H1 (cell line): ENCODE measurements at regions not wholly inside any gene's neighbourhood (a gene's known extent, or its start where the extent isn't known, plus 50 kb on each side); places are given as distances from the start of the nearest gene placed in this dataset.

Experiments
- CTCF ChIA-PET: fragments of 300-600 bp; sonication (Branson Sonifier 250); formaldehyde crosslinking; loops from one replicate; lab custom pipeline; 2021; ENCODE audit not compliant: partially characterized antibody; lab: Charles Lee
- POLR2A ChIA-PET: fragments of 300-600 bp; sonication (Branson Sonifier 250); formaldehyde crosslinking; loops from one replicate; lab custom pipeline; 2021; ENCODE audit warnings: inconsistent platforms; ENCODE audit not compliant: partially characterized antibody; lab: Charles Lee
- DNase-seq, 2 experiments: peaks; one replicate each; pipeline versions ENCODE4 v3.0.0 to v3.0.0-alpha.2; 2010 to 2022; ENCODE audit warnings: low spot score in 2 of 2, low read depth in 1 of 2, mixed read lengths in 1 of 2
- FAIRE-seq: peaks from 2 replicates; lab custom pipeline; 2011; peaks lifted over from hg19 to GRCh38; lab: Jason Lieb, UNC
- H2AFZ ChIP-seq: 2 replicates; pipeline ENCODE4 v1.8.1; 2012; ENCODE audit warnings: low read length, inconsistent platforms
- H2AK5ac ChIP-seq: 2 replicates; pipeline ENCODE4 v1.6.1; 2013; ENCODE audit warnings: low read depth, low read length
- H2BK120ac ChIP-seq: replicated peaks from 2 replicates; pipeline ENCODE3; 2013; ENCODE audit warnings: low read depth, low read length, inconsistent platforms
- H2BK12ac ChIP-seq: 2 replicates; pipeline ENCODE4 v1.6.1; 2013; ENCODE audit warnings: low read depth, low read length
- H2BK15ac ChIP-seq: 2 replicates; pipeline ENCODE4 v1.6.1; 2013; ENCODE audit warnings: low read length
- H2BK20ac ChIP-seq: 2 replicates; pipeline ENCODE4 v1.6.1; 2013; ENCODE audit warnings: low read length
- H2BK5ac ChIP-seq: 2 replicates; pipeline ENCODE4 v1.6.1; 2013; ENCODE audit warnings: low read depth, low read length
- H3K14ac ChIP-seq: 2 replicates; pipeline ENCODE4 v1.6.1; 2013; ENCODE audit warnings: inconsistent platforms; ENCODE audit not compliant: insufficient read length
- H3K18ac ChIP-seq: 2 replicates; pipeline ENCODE4 v1.6.1; 2013; ENCODE audit warnings: low read length; ENCODE audit errors: extremely low read depth
- H3K23ac ChIP-seq: 2 replicates; pipeline ENCODE4 v1.6.1; 2013; ENCODE audit warnings: inconsistent platforms; ENCODE audit not compliant: insufficient read length
- H3K23me2 ChIP-seq: 2 replicates; pipeline ENCODE4 v1.6.1; 2013; ENCODE audit warnings: low read depth, low read length
- H3K27ac ChIP-seq: 2 replicates; pipeline ENCODE4 v1.6.1; 2011; ENCODE audit warnings: low read depth, low read length, inconsistent platforms
- H3K27me3 ChIP-seq, 4 experiments: replicated peaks in 1 of 4; 1 replicate in 1 of 4; 2 replicates in 3 of 4; pipeline versions ENCODE4 v1.6.1 to v1.8.1; 2011 to 2013; ENCODE audit warnings: low read length in 3 of 4, mild to moderate bottlenecking in 3 of 4, inconsistent platforms in 2 of 4, mixed read lengths in 2 of 4, moderate library complexity in 1 of 4; ENCODE audit not compliant: control insufficient read depth in 3 of 4, insufficient read depth in 3 of 4; ENCODE audit errors: extremely low read depth in 1 of 4
- H3K36me3 ChIP-seq, 4 experiments: 2 replicates each; pipeline versions ENCODE4 v1.6.1 to v1.8.1; 2011 to 2013; ENCODE audit warnings: mild to moderate bottlenecking in 4 of 4, low read length in 3 of 4, moderate library complexity in 2 of 4, control low read depth in 1 of 4, inconsistent platforms in 1 of 4; ENCODE audit not compliant: insufficient read depth in 4 of 4, control insufficient read depth in 2 of 4
- H3K4ac ChIP-seq: replicated peaks from 2 replicates; pipeline ENCODE3; 2013; ENCODE audit warnings: low read length, low read depth, mixed read lengths, inconsistent platforms; ENCODE audit not compliant: insufficient read length
- H3K4me1 ChIP-seq, 4 experiments: replicated peaks in 1 of 4; 1 replicate in 1 of 4; 2 replicates in 3 of 4; pipeline versions ENCODE4 v1.6.1 to v1.8.1; 2011 to 2013; ENCODE audit warnings: low read length in 3 of 4, inconsistent platforms in 2 of 4, mixed read lengths in 1 of 4; ENCODE audit not compliant: insufficient read depth in 4 of 4, control insufficient read depth in 3 of 4
- H3K4me2 ChIP-seq, 2 experiments: 2 replicates each; pipeline versions ENCODE4 v1.6.1 to v1.8.1; 2011 to 2013; ENCODE audit warnings: low read depth in 2 of 2, low read length in 2 of 2, control low read depth in 1 of 2, inconsistent platforms in 1 of 2, mild to moderate bottlenecking in 1 of 2; ENCODE audit not compliant: insufficient read depth in 1 of 2
- H3K4me3 ChIP-seq, 4 experiments: fragments of 200-600, 300-600 bp in 1 of 4; sonication (generic), shearing (Covaris generic), sonication (Bioruptor Twin) in 1 of 4; 2 replicates each; pipeline versions ENCODE4 v1.5.1 to v1.8.1; 2011 to 2016; ENCODE audit warnings: low read length in 4 of 4, low read depth in 3 of 4, control low read depth in 2 of 4, inconsistent platforms in 2 of 4, mild to moderate bottlenecking in 2 of 4, mixed read lengths in 1 of 4, moderate library complexity in 1 of 4; ENCODE audit not compliant: insufficient read depth in 2 of 4; ENCODE audit errors: extremely low read depth in 1 of 4
- H3K56ac ChIP-seq: replicated peaks from 2 replicates; pipeline ENCODE3; 2013; ENCODE audit warnings: low read depth, mild to moderate bottlenecking, mixed read lengths, low read length, inconsistent platforms; ENCODE audit not compliant: insufficient read length
- H3K79me1 ChIP-seq: 2 replicates; pipeline ENCODE4 v1.6.1; 2013; ENCODE audit warnings: low read depth, low read length, control low read depth
- H3K79me2 ChIP-seq, 2 experiments: 2 replicates each; pipeline versions ENCODE4 v1.6.1 to v1.8.1; 2012 to 2013; ENCODE audit warnings: low read length in 2 of 2, mild to moderate bottlenecking in 2 of 2, inconsistent platforms in 1 of 2; ENCODE audit not compliant: insufficient read depth in 2 of 2, control insufficient read depth in 1 of 2
- H3K9ac ChIP-seq, 4 experiments: replicated peaks in 1 of 4; 1 replicate in 1 of 4; 2 replicates in 3 of 4; pipeline versions ENCODE4 v1.6.1 to v1.8.1; 2011 to 2013; ENCODE audit warnings: low read depth in 3 of 4, low read length in 3 of 4, control low read depth in 2 of 4, mild to moderate bottlenecking in 2 of 4, moderate library complexity in 2 of 4, inconsistent platforms in 1 of 4; ENCODE audit errors: extremely low read depth in 1 of 4
- H3K9me3 ChIP-seq, 2 experiments: 2 replicates each; pipeline versions ENCODE4 v1.6.1 to v1.8.1; 2012 to 2013; ENCODE audit warnings: mild to moderate bottlenecking in 2 of 2, moderate library complexity in 2 of 2, control low read depth in 1 of 2, inconsistent platforms in 1 of 2, low read depth in 1 of 2, low read length in 1 of 2, mixed read lengths in 1 of 2; ENCODE audit not compliant: insufficient read depth in 2 of 2
- H4K20me1 ChIP-seq, 2 experiments: replicated peaks in 1 of 2; 2 replicates each; pipeline versions ENCODE3 to v1.8.1; 2011 to 2013; ENCODE audit warnings: inconsistent platforms in 2 of 2, low read length in 2 of 2, mild to moderate bottlenecking in 1 of 2; ENCODE audit not compliant: insufficient read depth in 2 of 2, control insufficient read depth in 1 of 2
- H4K5ac ChIP-seq: 2 replicates; pipeline ENCODE4 v1.6.1; 2013; ENCODE audit warnings: low read length, low read depth, mixed read lengths, inconsistent platforms; ENCODE audit not compliant: insufficient read length
- H4K8ac ChIP-seq: 2 replicates; pipeline ENCODE4 v1.8.0; 2013; ENCODE audit warnings: mild to moderate bottlenecking, moderate library complexity, low read length, inconsistent platforms; ENCODE audit not compliant: insufficient read depth; ENCODE audit errors: extremely low read depth
- H4K91ac ChIP-seq: replicated peaks from 2 replicates; pipeline ENCODE3; 2013; ENCODE audit warnings: low read length, mixed read lengths, inconsistent platforms; ENCODE audit not compliant: insufficient read length
- CBX5 ChIP-seq: fragments of 300-800, 300-1000 bp; sonication (generic); IDR thresholded peaks from 2 replicates; pipeline ENCODE4 v1.7.1; 2016; ENCODE audit warnings: antibody characterized with exemption, low read length, low read depth
- CTBP2 ChIP-seq: IDR thresholded peaks from 2 replicates; pipeline ENCODE4 v1.7.0; 2011; ENCODE audit warnings: borderline replicate concordance, mild to moderate bottlenecking, moderate library complexity, mixed read lengths, low read length; ENCODE audit not compliant: insufficient read depth, insufficient read length
- GTF2F1 ChIP-seq: IDR thresholded peaks from 2 replicates; pipeline ENCODE4 v1.6.1; 2012; ENCODE audit warnings: low read depth, low read length, improper control_type of control experiment, borderline replicate concordance
- MAX ChIP-seq: IDR thresholded peaks from 2 replicates; pipeline ENCODE4 v1.6.1; 2012; ENCODE audit warnings: inconsistent platforms
- NANOG ChIP-seq: IDR thresholded peaks from 2 replicates; pipeline ENCODE4 v1.6.1; 2011; ENCODE audit warnings: low read length, low read depth, mild to moderate bottlenecking, inconsistent platforms; ENCODE audit not compliant: insufficient read depth, poor library complexity, severe bottlenecking
- PHF8 ChIP-seq: fragments of 200-600 bp; sonication (generic); conservative IDR thresholded peaks from 2 replicates; pipeline ENCODE4 v1.7.1; 2012; ENCODE audit warnings: low read depth, mild to moderate bottlenecking, inconsistent platforms, low read length, moderate library complexity
- POU5F1 ChIP-seq: IDR thresholded peaks from 2 replicates; pipeline ENCODE4 v1.6.1; 2011; ENCODE audit warnings: low read depth, mild to moderate bottlenecking, low read length, moderate library complexity
- RNF2 ChIP-seq: fragments of 200-900, 300-1000 bp; sonication (generic); IDR thresholded peaks from 2 replicates; pipeline ENCODE4 v1.7.1; 2016; ENCODE audit warnings: borderline replicate concordance, low read depth, mild to moderate bottlenecking, antibody characterized with exemption, low read length; ENCODE audit not compliant: poor library complexity, severe bottlenecking; ENCODE audit errors: missing control alignments
- RXRA ChIP-seq: IDR thresholded peaks from 2 replicates; pipeline ENCODE4 v1.6.1; 2011; ENCODE audit warnings: low read depth, mild to moderate bottlenecking, low read length, moderate library complexity; ENCODE audit not compliant: insufficient read depth
- SIX5 ChIP-seq: IDR thresholded peaks from 2 replicates; pipeline ENCODE4 v1.6.1; 2011; ENCODE audit warnings: mild to moderate bottlenecking, low read depth, low read length
- SP1 ChIP-seq: IDR thresholded peaks from 2 replicates; pipeline ENCODE4 v1.6.1; 2011; ENCODE audit warnings: low read depth, low read length
- SRF ChIP-seq: IDR thresholded peaks from 2 replicates; pipeline ENCODE4 v1.6.1; 2011; ENCODE audit warnings: mild to moderate bottlenecking, low read depth, low read length, moderate library complexity
- TAF7 ChIP-seq: optimal IDR thresholded peaks from 2 replicates; pipeline ENCODE3; 2011; ENCODE audit warnings: low read depth, mild to moderate bottlenecking, inconsistent platforms, low read length, moderate library complexity, borderline replicate concordance
- TBP ChIP-seq: IDR thresholded peaks from 2 replicates; pipeline ENCODE4 v1.6.1; 2011; ENCODE audit warnings: low read depth, low read length, improper control_type of control experiment
- TCF12 ChIP-seq: IDR thresholded peaks from 2 replicates; pipeline ENCODE4 v1.6.1; 2011; ENCODE audit warnings: low read depth, mild to moderate bottlenecking, low read length
- WGBS, 2 experiments: shearing (Covaris generic) in 1 of 2; methylation state at CpG; one replicate each; pipeline versions ENCODE4 v1.1.6 to v1.1.7; 2013 to 2015; ENCODE audit warnings: low lambda C conversion rate in 2 of 2, mixed read lengths in 2 of 2, inconsistent platforms in 1 of 2, low coverage in 1 of 2, missing lambda C conversion rate in 1 of 2; ENCODE audit not compliant: insufficient replicate concordance in 2 of 2, insufficient coverage in 1 of 2, insufficient read length in 1 of 2; ENCODE audit errors: extremely low coverage in 1 of 2, missing lambda C conversion rate in 1 of 2; 5-methylcytosine and 5-hydroxymethylcytosine counted together

- Histone ChIP-seq H3K27me3 (no peaks in the 10 kb centered on the region), H4K20me1 (no peaks in the 10 kb centered on the region), H3K4me2 (no peak overlapping the region), H3K36me3 (no peaks in the 10 kb centered on the region), H2BK15ac (no peak overlapping the region), H3K4me1 (no peaks in the 10 kb centered on the region), H3K9ac (no peak overlapping the region), H3K4ac (no peak overlapping the region), H2BK20ac (no peak overlapping the region), H3K23ac (no peak overlapping the region), H2BK12ac (no peak overlapping the region), H4K8ac (no peak overlapping the region), H2AFZ (no peak overlapping the region), H4K5ac (no peak overlapping the region), H3K14ac (no peak overlapping the region), H3K4me3 (no peak overlapping the region), H4K91ac (no peak overlapping the region), H2BK120ac (no peak overlapping the region), H3K18ac (no peak overlapping the region), H3K9me3 (no peaks in the 10 kb centered on the region), H3K56ac (no peak overlapping the region), H2BK5ac (no peak overlapping the region), H3K23me2 (no peaks in the 10 kb centered on the region), H3K27ac (no peak overlapping the region), H3K79me1 (no peaks in the 10 kb centered on the region), H3K79me2 (no peaks in the 10 kb centered on the region), H2AK5ac (no peak overlapping the region)
- DNase-seq (no peak), FAIRE-seq (no peak)
- CTCF ChIA-PET = interaction anchor here (0.9 kb wide), 1 partner anchor 254 kb away, joined by 3 read pairs; no protein-coding TSS in a partner anchor
- POLR2A ChIA-PET = no interaction called here
- 85% methylated on average over 6 of the region's 6 CpGs; no CpG with 5 or more reads in 1 of the 2 experiments for WGBS, 2 experiments
- TF ChIP-seq CBX5 (no peak), SP1 (no peak), MAX (no peak), TCF12 (no peak), PHF8 (no peak), POU5F1 (no peak), GTF2F1 (no peak), NANOG (no peak), TBP (no peak), TAF7 (no peak), CTBP2 (no peak), SRF (no peak), RXRA (no peak), SIX5 (no peak), RNF2 (no peak)
Observed at GRCh38 chr10:47057471-47057870, 146.2 kb downstream of the PTPN20 start.
